ENCODE measurements at regions not wholly inside any gene's neighbourhood (a gene's known extent, or its start where the extent isn't known, plus 50 kb on each side); places are given as distances from the start of the nearest gene placed in this dataset.
"Not testable (repeated sequence)": the region's sequence is repeated elsewhere in the genome, so short reads cannot be mapped to it uniquely, and the experiment has no call there.

DNA sequence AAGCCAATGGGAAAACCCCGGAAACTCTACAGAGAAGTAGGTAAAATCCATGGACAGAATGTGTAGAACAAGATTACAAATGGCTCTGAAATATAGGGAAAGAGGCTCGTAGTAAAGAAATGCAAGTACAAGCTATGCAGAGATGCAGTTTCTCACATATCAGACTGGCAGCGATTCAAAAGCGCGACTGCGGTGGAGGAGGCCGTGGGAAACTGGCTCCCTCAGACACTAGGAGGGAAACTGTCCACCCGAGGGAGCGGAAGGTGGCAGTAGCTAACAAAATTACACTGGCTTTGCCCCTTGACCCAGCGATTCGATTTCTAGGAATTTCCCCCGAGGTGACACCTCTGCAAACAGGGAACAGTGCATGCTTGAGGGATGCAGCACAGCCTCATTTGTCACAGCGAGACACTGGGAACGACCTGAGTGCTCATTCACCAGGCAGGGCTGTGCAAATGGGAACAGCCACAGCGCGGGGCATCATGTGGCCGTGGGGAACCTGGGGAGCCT is 349.3 kb downstream of the CNTNAP3B start:
- TF ChIP-seq, protein P1, sequence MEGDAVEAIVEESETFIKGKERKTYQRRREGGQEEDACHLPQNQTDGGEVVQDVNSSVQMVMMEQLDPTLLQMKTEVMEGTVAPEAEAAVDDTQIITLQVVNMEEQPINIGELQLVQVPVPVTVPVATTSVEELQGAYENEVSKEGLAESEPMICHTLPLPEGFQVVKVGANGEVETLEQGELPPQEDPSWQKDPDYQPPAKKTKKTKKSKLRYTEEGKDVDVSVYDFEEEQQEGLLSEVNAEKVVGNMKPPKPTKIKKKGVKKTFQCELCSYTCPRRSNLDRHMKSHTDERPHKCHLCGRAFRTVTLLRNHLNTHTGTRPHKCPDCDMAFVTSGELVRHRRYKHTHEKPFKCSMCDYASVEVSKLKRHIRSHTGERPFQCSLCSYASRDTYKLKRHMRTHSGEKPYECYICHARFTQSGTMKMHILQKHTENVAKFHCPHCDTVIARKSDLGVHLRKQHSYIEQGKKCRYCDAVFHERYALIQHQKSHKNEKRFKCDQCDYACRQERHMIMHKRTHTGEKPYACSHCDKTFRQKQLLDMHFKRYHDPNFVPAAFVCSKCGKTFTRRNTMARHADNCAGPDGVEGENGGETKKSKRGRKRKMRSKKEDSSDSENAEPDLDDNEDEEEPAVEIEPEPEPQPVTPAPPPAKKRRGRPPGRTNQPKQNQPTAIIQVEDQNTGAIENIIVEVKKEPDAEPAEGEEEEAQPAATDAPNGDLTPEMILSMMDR (conservative IDR thresholded peaks at IDR 0.05; ENCODE audit: low read depth, low read length) = not testable (repeated sequence)
- TF ChIP-seq POLR2A (IDR thresholded peaks at IDR 0.05; ENCODE audit: low read depth, low read length); RAD21 (IDR thresholded peaks at IDR 0.05; ENCODE audit: low read length); RFX5 (IDR thresholded peaks at IDR 0.05; ENCODE audit: low read depth, low read length); MAFK (IDR thresholded peaks at IDR 0.05; ENCODE audit: low read depth, low read length); SMC3 (IDR thresholded peaks at IDR 0.05; ENCODE audit: low read depth, low read length); CEBPB (IDR thresholded peaks at IDR 0.05; ENCODE audit: low read depth, low read length); MAZ (IDR thresholded peaks at IDR 0.05; ENCODE audit: borderline replicate concordance, low read depth, low read length); FOS (IDR thresholded peaks at IDR 0.05; ENCODE audit: low read depth, low read length); BHLHE40 (IDR thresholded peaks at IDR 0.05; ENCODE audit: low read depth, low read length): not testable (repeated sequence)
- TF ChIP-seq, protein P2, sequence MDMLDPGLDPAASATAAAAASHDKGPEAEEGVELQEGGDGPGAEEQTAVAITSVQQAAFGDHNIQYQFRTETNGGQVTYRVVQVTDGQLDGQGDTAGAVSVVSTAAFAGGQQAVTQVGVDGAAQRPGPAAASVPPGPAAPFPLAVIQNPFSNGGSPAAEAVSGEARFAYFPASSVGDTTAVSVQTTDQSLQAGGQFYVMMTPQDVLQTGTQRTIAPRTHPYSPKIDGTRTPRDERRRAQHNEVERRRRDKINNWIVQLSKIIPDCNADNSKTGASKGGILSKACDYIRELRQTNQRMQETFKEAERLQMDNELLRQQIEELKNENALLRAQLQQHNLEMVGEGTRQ (IDR thresholded peaks at IDR 0.05; ENCODE audit: low read depth, low read length) = not testable (repeated sequence)
- TF ChIP-seq, protein P3, sequence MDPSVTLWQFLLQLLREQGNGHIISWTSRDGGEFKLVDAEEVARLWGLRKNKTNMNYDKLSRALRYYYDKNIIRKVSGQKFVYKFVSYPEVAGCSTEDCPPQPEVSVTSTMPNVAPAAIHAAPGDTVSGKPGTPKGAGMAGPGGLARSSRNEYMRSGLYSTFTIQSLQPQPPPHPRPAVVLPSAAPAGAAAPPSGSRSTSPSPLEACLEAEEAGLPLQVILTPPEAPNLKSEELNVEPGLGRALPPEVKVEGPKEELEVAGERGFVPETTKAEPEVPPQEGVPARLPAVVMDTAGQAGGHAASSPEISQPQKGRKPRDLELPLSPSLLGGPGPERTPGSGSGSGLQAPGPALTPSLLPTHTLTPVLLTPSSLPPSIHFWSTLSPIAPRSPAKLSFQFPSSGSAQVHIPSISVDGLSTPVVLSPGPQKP (IDR thresholded peaks at IDR 0.05; ENCODE audit: borderline replicate concordance, low read depth, low read length) = not testable (repeated sequence)
